ENCODE measurements at regions not wholly inside any gene's neighbourhood (a gene's known extent, or its start where the extent isn't known, plus 50 kb on each side); places are given as distances from the start of the nearest gene placed in this dataset.
A peak's percentile ranks its signal among the peaks of the same experiment; 100 is the strongest.

DNA sequence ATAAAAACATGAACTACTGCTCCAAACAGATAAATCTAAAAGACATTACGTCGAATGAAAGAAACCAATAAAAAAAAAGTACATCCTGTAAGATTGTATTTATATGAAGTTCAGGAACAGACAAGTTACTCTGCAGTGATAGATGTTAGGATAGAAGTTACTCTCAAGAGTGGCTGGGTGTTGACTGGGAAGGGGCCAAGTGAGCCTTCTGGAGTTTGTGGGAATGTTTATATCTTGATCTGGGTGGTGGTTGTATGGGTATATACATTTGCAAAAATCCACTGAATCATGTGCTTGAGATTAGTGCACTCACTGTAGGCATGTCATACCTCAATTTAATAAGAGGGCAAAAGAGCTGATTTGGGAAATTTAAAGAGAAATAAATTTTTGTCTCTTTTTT, 485.8 kb downstream of the ARHGEF28 start:
- DNase-seq: no peak

DNA sequence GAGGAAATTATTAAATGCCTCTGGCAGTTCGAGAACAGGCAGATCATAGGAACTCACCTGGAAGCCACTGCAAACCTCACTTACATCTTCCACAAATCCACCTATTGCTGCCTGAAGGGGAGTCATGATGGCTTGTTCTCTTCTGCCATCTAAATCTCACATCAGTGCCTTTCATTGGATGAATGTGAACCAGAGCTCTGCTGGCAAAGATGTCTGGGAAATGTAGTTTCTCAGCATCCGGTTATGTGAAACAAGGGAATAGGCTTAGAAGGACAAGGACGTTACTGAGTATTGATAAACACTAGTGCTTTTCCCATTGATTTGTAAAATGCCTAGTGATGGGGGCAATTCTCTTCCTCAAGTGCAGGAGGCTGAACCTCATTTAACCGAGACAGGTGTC, 483.3 kb downstream of the ARHGEF28 start:
- no peak for DNase-seq

DNA sequence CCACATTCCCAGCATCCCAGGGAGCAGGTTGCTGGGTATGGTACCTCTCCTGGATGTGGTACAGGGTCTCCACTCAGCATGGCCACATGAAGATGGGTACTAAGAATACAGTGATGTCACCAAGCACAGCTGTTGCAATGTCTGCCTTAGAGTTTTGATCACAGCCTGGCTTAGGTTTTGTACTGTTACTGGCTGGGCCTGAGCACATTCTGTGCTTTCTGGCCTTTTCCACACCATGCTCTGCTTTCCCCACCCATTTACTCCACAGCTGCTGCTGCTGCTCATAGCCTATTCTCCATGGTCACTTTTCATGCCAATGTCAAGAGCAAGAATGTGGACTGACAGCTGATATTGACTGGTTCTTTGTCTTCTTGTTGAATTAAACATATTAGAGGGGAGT, 481.9 kb downstream of the ARHGEF28 start:
- no peak for DNase-seq

DNA sequence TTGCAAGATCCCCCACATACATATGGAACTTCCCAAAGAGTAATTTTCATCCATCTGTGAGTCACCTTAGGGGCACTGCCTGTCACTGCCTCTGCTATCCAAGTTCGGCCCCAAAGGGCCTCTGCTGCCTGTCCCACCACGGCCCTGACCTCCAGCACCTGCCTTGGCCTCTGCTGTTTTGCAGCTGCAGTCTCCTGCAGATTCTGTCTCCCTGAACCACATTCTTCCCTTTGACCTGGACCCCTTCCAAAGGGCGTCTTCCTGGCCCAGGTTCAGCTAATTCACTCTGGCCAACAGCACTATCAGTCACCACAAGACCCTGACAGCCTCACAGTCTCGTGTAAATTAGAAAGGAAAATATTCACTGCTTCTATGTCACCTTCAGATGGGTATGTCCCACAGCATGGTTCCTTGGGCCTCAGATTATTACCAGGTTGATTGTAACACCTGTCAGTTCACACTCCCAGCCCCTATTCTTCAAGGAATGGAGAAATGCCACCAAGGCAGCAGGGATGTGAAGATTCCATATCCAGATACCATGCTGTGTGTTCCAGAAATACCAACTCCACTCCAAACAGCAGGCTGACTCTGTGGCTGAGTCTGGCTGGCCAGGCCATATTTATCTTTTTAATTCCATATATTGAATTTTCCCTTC, 479.3 kb downstream of the ARHGEF28 start:
- DNase-seq: no peak

DNA sequence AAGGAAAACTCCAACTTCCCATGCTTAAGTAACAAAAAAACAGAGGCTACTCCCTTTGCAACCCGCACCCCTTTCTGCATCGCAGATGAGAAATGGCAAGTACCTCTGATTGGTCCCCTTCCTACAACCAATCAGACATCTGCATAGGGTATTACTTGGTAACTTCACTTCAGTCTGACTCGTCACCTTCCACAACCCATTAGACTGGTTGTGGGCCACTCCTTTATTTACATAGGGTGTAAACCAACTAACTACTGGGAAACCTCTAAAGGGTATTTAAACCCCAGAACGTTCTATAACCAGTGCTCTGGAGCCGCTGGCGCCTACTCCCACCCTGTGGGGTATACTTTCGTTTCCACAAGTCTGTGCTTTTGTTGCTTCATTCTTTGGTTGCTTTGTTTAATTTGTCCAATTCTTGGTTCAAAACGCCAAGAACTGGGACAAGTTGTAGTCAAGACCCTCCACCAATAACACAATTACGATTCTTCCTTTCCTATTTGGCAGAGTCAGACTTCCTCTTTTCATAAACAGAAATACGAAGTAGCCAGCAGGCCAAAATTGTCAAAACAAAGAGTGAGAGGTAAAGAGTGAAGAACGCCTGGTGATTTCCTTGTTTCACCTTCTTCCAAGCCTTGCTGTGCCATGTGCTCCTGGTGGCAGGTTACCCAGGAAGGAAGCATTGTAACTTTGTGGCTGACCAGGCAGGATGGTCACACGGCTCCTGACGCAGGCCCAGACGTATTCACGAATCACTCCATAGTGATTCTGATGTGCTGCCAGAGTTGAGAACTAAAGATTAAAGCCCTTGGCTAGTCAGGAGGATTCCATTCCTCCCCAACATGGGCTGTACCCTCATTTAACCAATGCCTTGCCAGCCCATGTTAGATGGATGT, 477.4 kb downstream of the ARHGEF28 start:
- no peak for DNase-seq

DNA sequence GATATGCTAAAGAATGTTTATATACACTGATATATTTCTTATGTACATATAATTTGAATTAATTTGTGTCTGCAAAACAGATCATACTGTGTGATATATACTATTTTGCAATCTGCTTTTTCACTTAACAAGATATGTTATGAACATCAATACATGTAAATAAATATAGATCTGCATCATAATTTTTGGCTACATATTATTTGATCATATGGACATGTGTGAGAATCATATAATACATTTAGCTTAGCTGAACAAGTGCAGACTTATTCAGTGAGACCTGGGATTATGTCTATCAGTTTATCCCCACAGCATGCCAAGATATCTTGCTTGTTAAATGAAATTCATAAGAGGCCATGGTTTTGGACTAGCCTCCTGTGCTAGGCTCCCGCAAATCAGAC, 474.3 kb downstream of the ARHGEF28 start:
- no peak for DNase-seq

DNA sequence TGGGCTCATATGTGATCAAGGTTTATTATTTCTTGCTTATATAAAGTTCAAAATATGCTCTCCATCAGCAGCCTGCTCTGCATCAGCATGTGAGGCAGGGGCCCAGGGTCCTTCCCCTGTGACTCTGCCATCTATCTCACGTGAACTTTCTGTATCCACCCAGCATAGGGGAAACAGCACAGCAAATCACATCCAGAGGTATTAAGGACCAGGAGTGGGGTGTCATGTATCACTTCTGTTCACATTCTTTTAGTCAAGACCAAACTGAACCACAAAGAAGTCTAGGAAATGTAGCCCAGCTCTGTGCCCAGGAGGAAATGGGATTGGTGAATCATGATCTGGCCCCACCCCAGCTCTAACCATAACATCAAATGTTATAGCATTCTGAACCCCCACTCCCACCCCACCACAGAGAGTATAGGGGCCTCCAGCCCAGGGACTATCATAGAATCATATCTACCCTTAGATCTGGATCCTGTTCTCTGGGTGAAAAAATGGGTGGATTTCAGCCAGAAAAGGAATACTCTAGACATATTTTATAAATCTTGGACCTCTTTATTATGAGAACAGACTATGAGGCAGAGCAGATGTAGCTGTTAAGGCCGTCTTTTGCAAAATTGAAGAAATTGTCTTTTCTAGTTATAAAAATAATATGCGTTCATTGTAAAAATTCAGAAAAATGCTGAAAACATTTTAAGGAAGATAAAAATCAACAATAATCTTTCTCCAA, 473.7 kb downstream of the ARHGEF28 start:
- no peak for DNase-seq

DNA sequence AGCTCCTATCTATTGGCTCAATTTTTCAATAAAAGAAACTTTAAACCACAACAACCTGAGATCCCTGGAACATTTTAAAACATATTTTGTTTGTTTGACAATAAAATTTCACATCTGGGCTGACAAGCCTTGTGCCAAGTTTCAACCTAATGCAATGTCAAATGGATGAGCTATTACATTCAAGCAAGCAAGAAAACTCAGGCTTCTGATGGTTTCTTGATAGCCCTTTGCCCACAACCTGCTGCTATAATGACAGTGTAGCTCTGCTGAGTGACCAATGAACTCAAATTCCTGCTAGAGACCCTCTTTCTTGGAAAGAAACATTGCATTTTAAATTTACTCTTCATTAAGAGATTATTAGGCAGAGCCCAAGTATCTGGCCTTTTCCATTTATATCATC, 472.9 kb downstream of the ARHGEF28 start:
- DNase-seq: no peak

DNA sequence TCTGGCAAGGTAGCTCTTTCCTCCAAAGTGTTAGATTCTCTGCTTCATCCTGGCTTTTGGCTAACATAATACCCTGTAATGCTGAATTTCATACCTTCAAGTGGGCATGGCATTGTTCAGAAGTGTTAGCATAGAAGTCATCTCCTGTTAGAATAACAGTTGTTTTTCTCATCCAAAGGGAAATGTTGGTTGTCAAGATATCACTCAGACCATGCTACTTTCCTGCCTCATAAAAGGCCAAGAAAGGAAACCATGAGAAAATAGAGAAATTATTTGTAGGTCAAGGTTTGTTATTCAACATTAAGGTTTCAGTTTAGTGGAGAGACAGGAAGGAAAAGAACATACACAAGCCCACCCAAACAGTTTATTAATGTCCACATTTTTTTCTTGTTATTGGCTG, 472.5 kb downstream of the ARHGEF28 start:
- peak; percentile 49 for DNase-seq

DNA sequence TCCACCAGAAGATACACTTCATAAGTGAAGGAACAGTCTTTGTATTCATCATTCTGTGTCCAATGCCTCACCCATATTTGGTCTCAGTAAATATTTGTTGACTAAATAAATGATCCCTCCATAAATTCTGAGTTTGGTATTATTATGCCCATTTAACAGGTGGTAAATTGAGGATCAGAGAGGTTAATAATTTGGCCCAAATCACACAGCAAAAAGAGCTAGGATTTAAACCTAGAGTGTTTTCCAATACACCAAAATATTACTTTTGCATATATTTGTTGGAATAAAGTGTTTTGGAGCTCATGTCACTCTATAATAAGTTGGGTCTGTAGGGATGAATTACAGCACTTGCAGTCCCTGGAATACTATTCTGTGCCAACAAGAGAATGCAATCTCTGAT, 470.3 kb downstream of the ARHGEF28 start:
- no peak for DNase-seq

DNA sequence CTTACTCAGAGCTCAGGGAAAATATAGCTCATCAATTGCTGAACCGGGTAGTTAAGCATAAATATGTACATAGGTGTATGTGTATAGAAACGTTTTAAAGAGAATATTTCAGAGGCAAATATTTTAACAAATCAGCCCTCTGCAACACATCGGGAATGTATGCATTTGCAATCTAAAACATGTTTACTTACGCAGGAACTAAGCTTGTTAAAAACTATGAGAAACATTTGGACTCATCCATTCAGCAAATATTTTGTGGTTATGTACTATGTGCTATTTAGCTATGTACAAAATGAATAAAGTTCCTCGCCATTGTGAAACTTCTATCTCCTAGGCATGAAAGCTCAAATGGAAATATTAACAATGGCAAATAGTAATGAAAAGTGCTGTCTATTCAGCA, 469.9 kb downstream of the ARHGEF28 start:
- DNase-seq: no peak

DNA sequence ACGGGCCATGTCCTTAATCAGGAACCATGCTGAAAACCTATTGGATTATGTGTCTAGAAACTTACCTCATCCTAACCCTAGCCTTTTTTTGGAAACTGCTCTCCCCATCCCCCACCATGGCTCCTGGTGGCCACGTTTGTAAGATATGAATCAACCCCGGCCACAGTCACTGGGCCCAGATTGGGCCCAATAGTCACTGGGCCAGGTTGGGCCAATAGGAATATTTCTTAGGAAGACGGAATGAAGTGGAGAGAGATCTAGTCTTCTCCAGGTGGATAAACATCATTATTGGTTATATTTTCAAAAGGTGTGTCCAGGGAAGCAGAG, 468.7 kb downstream of the ARHGEF28 start:
- no peak for DNase-seq

DNA sequence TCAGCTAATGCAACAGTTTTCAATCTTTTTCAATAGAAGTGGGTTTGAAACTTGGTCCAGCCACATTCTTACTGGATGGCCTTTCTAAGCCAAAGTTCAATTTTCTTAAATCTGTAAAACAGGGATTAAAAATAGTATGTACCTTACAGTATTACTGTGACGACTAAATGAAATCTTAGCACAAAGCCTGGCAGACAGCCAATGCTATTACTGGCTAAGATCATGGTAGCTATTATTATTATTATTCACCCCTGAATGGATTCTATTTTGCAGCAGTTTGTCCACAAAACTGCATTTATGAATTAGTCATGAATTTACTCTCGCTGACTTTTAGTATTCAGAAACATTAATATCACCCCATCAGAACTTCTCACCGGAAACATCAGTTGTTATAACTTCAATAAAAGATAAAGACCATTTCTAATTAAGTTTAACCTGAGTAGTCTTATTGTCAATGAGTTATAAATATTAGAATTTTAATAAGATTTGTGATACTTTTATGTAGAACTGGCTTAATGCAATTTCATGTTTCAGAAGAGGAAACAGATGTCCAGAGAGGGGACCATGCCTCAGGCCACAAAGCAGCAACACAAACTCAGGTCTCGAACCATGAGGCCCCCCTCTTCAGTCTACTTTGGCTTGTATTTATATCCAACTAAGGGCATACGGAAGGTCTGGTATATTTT, 468.2 kb downstream of the ARHGEF28 start:
- DNase-seq: peak; percentile 79

DNA sequence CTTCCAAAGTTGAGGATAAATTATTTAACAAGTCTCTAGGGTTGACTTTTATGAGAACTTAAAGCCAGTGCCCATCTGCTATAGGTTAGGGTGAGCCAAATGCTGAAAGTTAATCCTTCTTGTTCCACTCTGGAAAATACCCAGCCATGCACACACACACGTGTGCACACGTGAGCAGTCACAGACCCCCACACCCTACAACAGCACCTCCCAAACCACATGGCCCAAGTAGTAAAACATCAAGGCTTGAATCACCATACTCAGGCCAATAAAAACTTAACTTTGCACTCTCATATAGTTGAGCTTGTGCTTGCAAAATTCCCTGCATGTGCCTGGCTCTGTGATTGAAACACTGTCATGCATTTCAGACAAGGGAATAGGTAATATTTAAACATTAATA, 467.6 kb downstream of the ARHGEF28 start:
- DNase-seq: no peak

DNA sequence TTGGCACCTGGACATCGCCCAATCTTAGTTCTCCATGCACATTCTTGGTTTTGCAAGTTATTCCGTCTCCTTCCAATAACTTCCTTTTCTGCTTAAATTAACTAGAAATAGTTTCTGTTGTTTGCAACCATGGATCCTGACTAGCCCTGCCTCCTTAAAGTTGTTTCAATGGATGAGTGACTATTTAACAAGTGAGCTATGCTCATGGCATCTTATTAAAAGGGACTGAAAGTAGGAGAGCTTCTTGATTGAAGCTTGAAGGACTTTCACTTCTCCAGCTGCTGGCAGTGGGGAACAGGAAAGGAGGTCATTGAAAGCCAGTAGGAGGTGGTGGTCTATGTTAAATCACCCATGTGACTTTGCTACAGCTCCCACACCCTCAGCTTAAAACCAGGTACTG, 466.8 kb downstream of the ARHGEF28 start:
- DNase-seq: no peak

DNA sequence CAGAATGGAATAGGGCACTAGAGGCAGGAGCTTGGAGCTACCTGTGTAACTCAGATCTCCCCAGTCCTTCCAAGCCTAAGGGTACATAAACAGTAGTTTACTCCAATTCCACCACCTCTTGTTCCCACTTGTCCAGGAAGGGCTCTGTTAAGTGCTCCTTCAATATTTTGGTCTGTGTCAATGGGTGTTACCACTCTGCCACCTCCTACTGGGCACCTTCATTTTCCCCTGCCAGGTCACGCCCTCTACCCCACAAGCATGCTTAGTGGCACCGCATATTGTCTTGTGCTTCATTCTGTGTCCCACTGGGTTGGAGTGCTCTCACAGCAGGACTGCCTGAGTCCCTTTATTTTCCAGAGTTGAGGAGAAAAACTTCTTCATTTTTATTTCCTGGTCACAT, 459.8 kb downstream of the ARHGEF28 start:
- no peak for DNase-seq

DNA sequence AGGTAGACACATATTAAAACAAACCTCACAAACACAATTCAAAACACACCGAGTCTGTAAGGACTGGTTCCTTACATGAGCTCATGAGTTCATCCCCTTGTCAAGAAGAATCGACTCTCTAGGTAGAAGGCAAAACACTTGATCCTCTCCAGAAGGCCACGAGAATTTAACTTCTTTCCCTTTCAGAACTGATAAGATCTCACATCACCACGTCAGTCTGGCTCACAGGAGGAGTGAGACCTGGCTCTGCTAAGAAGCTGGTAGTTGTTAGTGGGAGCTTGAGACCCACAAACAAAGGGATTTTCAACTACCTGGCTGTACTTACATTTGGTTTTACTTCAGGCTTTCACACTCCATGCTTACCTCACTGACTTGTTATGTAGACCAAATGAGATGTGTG, 459.2 kb downstream of the ARHGEF28 start:
- DNase-seq: no peak

DNA sequence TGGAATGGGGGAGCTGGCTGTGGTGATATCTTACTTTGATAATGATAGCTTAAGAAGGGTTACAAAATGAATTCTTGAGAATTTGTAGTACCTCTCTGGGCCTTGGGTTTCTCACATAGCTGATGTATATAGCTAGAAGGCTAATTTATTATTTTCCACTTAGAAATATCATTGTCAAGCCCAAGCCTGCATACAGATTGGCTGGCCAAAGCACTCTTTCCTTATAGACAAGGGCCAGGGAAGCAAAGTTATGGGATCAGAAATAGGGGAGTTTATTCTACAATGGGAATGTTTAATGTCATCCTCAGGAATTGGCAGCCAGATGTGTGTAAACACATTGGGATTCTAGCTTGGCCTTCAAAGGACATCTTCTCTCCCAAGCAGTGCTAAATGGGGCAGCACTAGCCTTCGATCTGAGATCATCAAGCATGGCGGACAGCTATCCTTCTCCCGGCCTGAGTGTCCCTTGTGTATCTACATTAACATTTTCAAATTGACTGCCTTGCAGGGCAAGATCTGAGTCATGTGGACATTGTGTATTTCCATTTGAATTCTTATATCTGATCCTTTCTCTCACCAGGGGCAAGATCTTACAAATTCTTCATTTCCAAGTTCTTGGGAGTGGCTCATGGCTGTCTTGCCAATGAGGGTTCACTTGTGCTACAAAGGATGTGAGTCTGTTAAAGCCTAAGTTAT, 457.2 kb downstream of the ARHGEF28 start:
- DNase-seq: no peak

DNA sequence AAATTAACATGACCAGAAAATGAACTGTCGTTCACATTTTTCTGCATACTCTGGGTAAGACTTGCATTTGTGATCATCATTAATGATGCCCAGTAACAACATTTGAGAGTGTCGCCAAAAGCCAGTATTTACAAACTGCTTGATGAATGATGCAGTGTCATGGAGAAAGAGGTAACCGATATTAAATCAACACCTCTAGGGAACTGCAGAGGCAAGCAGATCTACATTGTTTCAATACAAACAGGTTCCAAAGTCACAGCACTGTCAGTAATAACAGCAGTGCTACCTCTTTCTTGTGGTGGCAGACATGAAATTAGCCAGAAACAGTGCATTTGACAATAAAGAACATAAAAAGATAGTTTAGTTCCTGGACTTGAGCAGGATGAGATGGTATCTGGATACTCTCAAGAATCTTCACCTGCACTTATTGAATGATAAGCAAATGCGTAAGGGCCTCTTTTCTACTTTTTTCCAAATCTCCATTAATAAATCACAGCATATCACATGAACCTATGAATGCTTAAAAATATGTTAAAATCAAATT, 456.6 kb downstream of the ARHGEF28 start:
- no peak for DNase-seq

DNA sequence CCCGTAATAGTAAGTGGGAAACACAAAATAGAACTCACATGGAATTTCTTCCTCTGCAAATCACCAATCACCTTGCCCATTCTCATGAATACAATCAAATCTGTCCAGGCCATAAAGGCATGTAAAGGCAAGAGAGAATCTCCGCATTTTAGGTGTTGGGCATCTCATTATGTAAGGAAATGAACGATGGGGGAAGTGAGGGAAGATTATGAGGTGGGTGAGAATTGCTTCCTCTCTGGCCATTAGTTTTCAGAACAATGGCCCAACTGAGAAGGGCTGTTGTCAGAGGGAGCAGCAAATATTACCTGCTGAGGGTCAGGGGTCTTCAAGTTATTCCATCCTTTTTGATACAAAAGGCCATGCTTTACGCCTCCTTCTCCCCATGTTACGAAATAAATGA, 455.1 kb downstream of the ARHGEF28 start:
- DNase-seq: no peak

DNA sequence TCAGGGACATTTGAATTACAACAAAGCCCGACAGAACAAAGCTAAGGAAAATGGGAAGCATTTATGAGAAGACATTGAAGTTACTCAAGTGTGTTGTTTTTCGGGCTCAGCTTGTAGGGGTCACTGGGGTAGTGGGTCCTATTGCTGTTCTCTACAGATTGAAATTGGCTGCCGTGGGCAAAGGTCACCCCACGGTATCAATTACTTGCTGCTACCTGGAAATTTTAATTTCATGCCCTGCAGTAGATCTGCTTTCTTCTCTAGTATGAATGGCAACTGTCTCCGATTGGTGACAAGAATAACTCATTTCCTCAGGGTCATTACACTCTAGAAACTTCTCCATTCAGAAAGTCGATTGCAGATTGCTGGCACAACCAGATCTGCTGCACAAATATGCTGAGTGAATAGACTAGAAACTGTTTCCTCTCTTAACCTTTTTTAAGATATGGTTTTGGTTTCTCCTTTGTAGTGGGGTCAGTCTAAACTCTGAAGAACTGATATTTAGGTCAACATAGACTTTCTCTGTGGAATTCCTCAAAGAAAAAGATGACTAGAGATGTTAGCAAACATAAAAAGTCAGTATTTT, 454.1 kb downstream of the ARHGEF28 start:
- no peak for DNase-seq
